Keratinocyte (primary cell): ENCODE measurements at regions not wholly inside any gene's neighbourhood (a gene's known extent, or its start where the extent isn't known, plus 50 kb on each side); places are given as distances from the start of the nearest gene placed in this dataset.

Experiments
- DNase-seq: peaks from one replicate; pipeline ENCODE4 v3.0.0-alpha.2; 2011; ENCODE audit warnings: low read depth, missing footprints, low spot score
- FAIRE-seq: peaks from 2 replicates; lab custom pipeline; 2011; peaks lifted over from hg19 to GRCh38; lab: Jason Lieb, UNC
- H2AFZ ChIP-seq: 2 replicates; pipeline ENCODE4 v1.6.0; 2012; ENCODE audit warnings: low read length, control low read depth, inconsistent platforms; ENCODE audit not compliant: control insufficient read depth
- H3K27ac ChIP-seq: 2 replicates; pipeline ENCODE4 v1.5.1; 2011; ENCODE audit warnings: low read length; ENCODE audit not compliant: control insufficient read depth, insufficient read depth
- H3K27me3 ChIP-seq: 3 replicates; pipeline ENCODE4 v1.6.0; 2011; ENCODE audit warnings: low read length; ENCODE audit not compliant: control insufficient read depth, insufficient read depth; ENCODE audit errors: extremely low read depth
- H3K36me3 ChIP-seq, 2 experiments: 2 replicates in 1 of 2; 3 replicates in 1 of 2; pipeline ENCODE4 v1.5.1; 2011; ENCODE audit warnings: low read length in 2 of 2, mild to moderate bottlenecking in 1 of 2; ENCODE audit not compliant: control insufficient read depth in 2 of 2, insufficient read depth in 2 of 2; ENCODE audit errors: extremely low read depth in 1 of 2
- H3K4me1 ChIP-seq: 3 replicates; pipeline ENCODE4 v1.5.1; 2011; ENCODE audit warnings: low read length; ENCODE audit not compliant: control insufficient read depth, insufficient read depth; ENCODE audit errors: extremely low read depth
- H3K4me2 ChIP-seq: 3 replicates; pipeline ENCODE4 v1.6.0; 2011; ENCODE audit warnings: low read depth, low read length; ENCODE audit not compliant: control insufficient read depth, insufficient read depth; ENCODE audit errors: extremely low read depth
- H3K4me3 ChIP-seq, 3 experiments: fragments of 200-600 bp in 1 of 3; sonication (generic) in 1 of 3; 2 replicates in 2 of 3; 3 replicates in 1 of 3; pipeline ENCODE4 v1.5.1; 2011 to 2016; ENCODE audit warnings: low read length in 3 of 3, mild to moderate bottlenecking in 3 of 3, control low read depth in 2 of 3, inconsistent platforms in 1 of 3, low read depth in 1 of 3, mixed read lengths in 1 of 3, mixed run types in 1 of 3, moderate library complexity in 1 of 3; ENCODE audit not compliant: control insufficient read depth in 2 of 3, insufficient read depth in 2 of 3; ENCODE audit errors: extremely low read depth in 1 of 3
- H3K79me2 ChIP-seq: 2 replicates; pipeline ENCODE4 v1.6.0; 2012; ENCODE audit warnings: low read length; ENCODE audit not compliant: control insufficient read depth, insufficient read depth
- H3K9ac ChIP-seq: 3 replicates; pipeline ENCODE4 v1.6.0; 2011; ENCODE audit warnings: low read length; ENCODE audit not compliant: control insufficient read depth, insufficient read depth; ENCODE audit errors: extremely low read depth
- H3K9me1 ChIP-seq: 3 replicates; pipeline ENCODE4 v1.6.0; 2011; ENCODE audit warnings: low read length; ENCODE audit not compliant: control insufficient read depth, insufficient read depth; ENCODE audit errors: extremely low read depth
- H3K9me3 ChIP-seq: 2 replicates; pipeline ENCODE4 v1.5.1; 2012; ENCODE audit warnings: low read depth, low read length; ENCODE audit not compliant: control insufficient read depth
- H4K20me1 ChIP-seq: 3 replicates; pipeline ENCODE4 v1.6.0; 2011; ENCODE audit warnings: low read length; ENCODE audit not compliant: control insufficient read depth, insufficient read depth; ENCODE audit errors: extremely low read depth
- EZH2 ChIP-seq: IDR thresholded peaks from one replicate; pipeline ENCODE4 v1.6.1; 2012; ENCODE audit warnings: inconsistent platforms, mild to moderate bottlenecking, low read length, moderate library complexity
- dilution Hi-C: fragments of 300-500 bp; cut with MboI; formaldehyde crosslinking; loops from one replicate; pipeline ENCODE4 v1.7.0; 2020; ENCODE audit warnings: low sequenced_read_pairs; ENCODE audit not compliant: extremely low pct_ligation_motif_present
- TF ChIP-seq, protein P1 (sequence below), 3 experiments: IDR thresholded peaks in 1 of 3; conservative IDR thresholded peaks in 1 of 3; optimal IDR thresholded peaks in 1 of 3; 2 replicates in 2 of 3; 3 replicates in 1 of 3; pipeline versions ENCODE3 to v1.5.1; 2011; ENCODE audit warnings: low read length in 3 of 3, mild to moderate bottlenecking in 3 of 3, moderate library complexity in 2 of 3, control low read depth in 1 of 3, inconsistent platforms in 1 of 3; ENCODE audit not compliant: insufficient read depth in 2 of 3; ENCODE audit errors: extremely low read depth in 1 of 3

DNA sequence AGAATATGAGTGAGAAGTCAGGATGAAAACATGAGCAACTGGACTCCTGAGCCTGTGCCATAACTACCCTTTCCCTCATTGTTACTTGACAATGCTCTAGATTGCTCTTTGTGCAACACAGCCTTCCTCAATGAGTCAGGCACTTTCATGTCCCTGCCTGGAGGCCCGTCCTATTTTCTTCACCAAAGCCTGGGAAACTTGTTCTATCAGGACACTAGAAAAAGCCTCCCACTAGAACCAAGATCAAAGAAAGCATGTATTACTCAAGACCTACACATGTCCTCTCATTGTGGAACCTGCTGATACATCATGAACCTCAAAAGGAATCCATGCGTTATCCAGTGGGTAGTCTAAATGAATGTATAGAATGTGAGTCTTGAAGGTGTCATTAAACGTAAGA is 624.5 kb downstream of the TOX3 start:
- H3K79me2 ChIP-seq = no peaks in the 10 kb centered on the region
- H3K4me2 ChIP-seq = no peak overlapping the region
- no peak overlapping the region for H3K9ac ChIP-seq
- no peak overlapping the region for H2AFZ ChIP-seq
- peak; percentile 73 for DNase-seq
- TF ChIP-seq, protein P1, sequence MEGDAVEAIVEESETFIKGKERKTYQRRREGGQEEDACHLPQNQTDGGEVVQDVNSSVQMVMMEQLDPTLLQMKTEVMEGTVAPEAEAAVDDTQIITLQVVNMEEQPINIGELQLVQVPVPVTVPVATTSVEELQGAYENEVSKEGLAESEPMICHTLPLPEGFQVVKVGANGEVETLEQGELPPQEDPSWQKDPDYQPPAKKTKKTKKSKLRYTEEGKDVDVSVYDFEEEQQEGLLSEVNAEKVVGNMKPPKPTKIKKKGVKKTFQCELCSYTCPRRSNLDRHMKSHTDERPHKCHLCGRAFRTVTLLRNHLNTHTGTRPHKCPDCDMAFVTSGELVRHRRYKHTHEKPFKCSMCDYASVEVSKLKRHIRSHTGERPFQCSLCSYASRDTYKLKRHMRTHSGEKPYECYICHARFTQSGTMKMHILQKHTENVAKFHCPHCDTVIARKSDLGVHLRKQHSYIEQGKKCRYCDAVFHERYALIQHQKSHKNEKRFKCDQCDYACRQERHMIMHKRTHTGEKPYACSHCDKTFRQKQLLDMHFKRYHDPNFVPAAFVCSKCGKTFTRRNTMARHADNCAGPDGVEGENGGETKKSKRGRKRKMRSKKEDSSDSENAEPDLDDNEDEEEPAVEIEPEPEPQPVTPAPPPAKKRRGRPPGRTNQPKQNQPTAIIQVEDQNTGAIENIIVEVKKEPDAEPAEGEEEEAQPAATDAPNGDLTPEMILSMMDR (optimal IDR thresholded peaks at IDR 0.05 in 1 of 3, IDR thresholded peaks at IDR 0.05 in 1 of 3, conservative IDR thresholded peaks at IDR 0.05 in 1 of 3; ENCODE audit: extremely low read depth in 1 of 3, insufficient read depth in 2 of 3, low read length in 3 of 3) = no peak
- no peak for TF ChIP-seq EZH2
- H3K27me3 ChIP-seq = peaks cover 5% of the 10 kb centered on the region
- H3K36me3 ChIP-seq = no peaks in the 10 kb centered on the region
- peak overlapping the region; percentile 15 for H3K27ac ChIP-seq
- dilution Hi-C loops = no loop called here
- no peak overlapping the region for H3K4me3 ChIP-seq
- H3K4me1 ChIP-seq = peaks cover 7% of the 10 kb centered on the region
- H4K20me1 ChIP-seq = no peaks in the 10 kb centered on the region
- H3K9me3 ChIP-seq = no peaks in the 10 kb centered on the region
- no peaks in the 10 kb centered on the region for H3K9me1 ChIP-seq
- peak; percentile 34 for FAIRE-seq

GRCh38 chr16:51919736-51920135 is 627.2 kb downstream of the TOX3 start:
- Histone ChIP-seq H2AFZ (no peak overlapping the region), H3K27me3 (no peaks in the 10 kb centered on the region), H3K79me2 (no peaks in the 10 kb centered on the region), H3K9ac (no peak overlapping the region), H3K4me3 (no peak overlapping the region), H4K20me1 (no peaks in the 10 kb centered on the region), H3K27ac (no peak overlapping the region), H3K9me3 (no peaks in the 10 kb centered on the region), H3K4me2 (no peak overlapping the region), H3K4me1 (peaks cover 7% of the 10 kb centered on the region), H3K9me1 (no peaks in the 10 kb centered on the region), H3K36me3 (no peaks in the 10 kb centered on the region)
- no peak for DNase-seq
- no peak for TF ChIP-seq EZH2
- TF ChIP-seq, protein P1 (optimal IDR thresholded peaks at IDR 0.05 in 1 of 3, IDR thresholded peaks at IDR 0.05 in 1 of 3, conservative IDR thresholded peaks at IDR 0.05 in 1 of 3; ENCODE audit: extremely low read depth in 1 of 3, insufficient read depth in 2 of 3, low read length in 3 of 3) = no peak
- dilution Hi-C loops = no loop called here
- peak; percentile 68 for FAIRE-seq
